Activated CD8-positive, alpha-beta memory T cell treated with anti-CD3 and anti-CD28 coated beads, Interleukin-2, amount 50 U/mL, for 4 hours (primary cell): ENCODE measurements at regions not wholly inside any gene's neighbourhood (a gene's known extent, or its start where the extent isn't known, plus 50 kb on each side); places are given as distances from the start of the nearest gene placed in this dataset.

Experiments used
- DNase-seq: peaks from one replicate; pipeline ENCODE4 v3.0.0-alpha.2; 2020

DNA sequence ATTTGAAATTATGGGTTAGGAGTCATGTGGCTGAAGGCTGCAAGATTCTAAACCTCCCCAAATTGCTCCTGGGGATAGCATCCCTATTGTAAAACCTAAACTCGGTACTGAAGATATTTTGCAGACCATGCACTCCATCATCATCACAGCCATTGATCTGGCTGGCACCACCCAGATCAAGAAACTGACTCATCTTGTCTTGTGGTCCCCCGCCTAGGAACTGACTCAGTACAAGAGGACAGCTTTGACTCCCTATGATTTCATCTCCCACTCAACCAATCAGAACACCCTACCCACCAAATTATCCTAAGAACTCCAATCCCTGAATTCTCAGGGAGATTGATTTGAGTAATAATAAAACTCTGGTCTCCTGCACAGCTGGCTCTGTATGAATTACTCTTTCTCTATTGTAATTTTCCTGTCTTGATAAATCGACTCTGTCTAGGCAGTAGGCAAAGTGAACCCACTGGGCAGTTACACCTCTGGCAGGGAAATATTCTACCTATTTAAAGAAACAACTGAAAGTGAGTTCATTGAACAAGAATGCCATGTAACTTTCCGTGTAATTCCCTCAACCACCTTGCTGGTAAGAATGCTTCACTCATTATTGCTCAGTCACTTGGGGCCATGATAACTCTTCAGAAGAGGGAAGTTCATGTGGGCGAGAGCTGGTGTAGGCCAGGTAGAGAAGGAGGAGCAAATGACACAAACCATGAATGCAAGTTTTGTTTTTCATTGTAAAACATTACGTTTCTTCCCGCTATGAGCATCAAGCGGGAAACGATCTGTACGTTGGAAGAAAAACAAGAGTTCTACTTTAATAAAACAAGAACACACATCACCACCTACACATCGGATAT is 602.9 kb upstream of the ARID1B start:
- DNase-seq = no peak

DNA sequence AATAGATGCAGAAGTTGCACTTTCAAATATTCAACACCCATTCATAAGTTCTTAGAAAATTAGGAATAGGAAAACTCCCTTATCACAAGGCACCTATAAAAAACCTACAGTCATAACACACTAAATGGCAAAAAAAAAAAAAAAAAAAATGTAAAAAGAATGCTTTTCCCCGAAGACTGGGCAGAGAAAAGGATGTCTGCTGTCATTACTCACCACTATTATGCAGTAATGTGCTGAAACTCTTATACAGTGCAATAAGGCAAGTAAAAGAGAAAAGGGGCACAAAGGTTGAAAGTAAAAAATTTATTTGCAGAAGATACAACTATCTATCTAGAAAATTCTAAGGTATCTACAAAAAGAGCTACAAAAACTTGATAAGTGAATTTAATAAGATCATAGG is 607.8 kb upstream of the ARID1B start:
- no peak for DNase-seq

DNA sequence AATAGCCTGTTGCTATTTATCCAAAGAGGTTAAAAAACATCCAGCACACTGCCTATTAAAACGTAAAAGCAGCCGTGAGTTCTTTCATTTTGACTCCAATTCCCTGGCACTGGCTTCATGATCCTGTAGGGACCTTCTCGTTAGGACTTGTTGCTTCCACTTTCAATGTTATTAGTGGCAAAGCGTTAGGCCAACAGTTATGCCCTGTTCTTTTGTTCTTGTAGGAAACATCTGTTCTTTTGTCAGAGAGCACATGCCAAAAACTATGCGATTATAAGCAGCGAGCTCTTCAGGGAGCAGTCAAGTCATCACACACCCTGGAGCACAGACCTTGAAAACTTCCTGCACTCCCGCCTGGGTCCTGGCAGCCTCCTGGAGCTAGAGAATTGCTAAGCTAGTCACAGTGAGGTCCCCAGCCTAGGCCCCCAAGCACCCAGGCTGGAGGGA is 609.5 kb upstream of the ARID1B start:
- DNase-seq = no peak

DNA sequence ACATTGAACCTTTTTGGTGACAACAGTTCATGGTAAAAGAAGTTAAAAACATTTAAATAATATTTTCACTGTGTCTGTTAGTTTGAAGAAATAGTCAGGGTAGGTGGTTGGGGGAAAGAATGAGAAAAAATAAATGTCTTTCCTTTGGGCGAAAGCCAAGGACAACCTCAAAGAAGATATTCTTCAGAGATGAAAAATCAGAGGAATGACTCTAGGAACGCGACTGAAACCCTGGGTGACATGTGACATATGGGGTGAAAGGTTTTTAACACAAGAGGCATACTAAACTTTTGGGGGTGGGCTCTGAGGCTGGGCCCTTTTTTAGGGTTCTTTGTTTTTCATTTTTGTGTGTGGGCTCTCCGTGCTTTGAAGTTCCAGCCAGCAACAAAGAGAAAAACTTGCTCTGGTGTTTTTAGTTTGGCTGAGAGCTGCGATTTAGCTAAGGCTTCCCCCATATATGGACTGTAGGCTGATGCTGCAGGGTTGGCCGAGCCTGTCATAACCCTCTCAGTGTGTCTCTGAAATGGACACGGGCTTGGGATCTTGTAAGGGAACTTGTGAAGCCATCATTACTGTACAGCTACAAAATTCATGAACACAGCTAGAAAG is 610.1 kb upstream of the ARID1B start:
- DNase-seq = no peak

DNA sequence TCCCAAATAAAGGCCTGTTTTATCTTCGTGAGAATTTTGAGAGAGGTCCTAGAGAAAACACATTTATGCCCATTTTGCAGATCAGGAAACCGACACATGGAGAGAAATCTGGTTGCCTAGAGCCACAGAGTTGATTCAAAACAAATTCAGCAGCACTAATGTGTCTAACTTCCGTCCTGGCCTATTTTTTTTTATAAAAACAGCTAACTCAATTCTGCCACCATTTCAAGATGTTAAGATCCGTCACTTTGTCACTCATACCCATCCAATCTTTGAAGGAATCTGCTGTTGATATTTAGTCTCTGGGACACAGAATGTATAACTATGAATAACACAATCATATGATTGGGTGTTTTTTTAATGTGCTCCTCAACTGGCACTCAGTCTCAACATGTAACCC is 611.1 kb upstream of the ARID1B start:
- DNase-seq = no peak

DNA sequence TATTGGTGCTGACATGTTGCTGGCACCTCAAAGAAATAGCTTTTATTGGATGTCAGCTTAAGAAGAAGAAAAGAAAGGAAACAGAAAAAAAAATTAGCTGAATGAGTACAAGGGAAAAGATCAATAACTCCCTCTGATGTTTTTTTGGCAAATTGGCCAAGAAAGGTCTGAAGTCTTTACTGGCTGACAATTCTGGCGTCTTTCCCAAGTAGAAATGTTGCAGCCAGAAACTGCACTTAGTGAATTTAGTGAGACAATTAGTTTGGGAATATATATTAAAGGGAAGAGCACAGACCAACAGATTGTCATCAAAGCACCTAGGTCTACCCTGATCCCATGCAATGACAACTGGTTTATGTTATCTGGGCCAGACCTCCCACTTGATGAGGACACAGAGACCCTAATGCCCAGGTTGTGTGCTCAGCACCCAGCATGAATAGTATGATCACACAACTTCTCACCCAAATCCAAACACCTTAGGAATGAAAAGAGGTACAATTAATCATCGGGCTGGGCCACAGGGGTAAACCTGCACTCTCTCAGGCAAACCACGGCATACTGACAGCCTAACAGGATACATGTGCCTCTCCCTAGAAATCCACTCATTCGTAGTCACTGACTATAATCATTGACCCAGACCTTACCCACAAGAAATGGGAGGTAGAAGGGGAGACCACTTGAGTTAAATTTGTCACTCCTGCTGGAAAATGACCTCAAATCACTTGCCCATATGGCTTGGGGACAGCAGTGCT is 612.3 kb upstream of the ARID1B start:
- no peak for DNase-seq

DNA sequence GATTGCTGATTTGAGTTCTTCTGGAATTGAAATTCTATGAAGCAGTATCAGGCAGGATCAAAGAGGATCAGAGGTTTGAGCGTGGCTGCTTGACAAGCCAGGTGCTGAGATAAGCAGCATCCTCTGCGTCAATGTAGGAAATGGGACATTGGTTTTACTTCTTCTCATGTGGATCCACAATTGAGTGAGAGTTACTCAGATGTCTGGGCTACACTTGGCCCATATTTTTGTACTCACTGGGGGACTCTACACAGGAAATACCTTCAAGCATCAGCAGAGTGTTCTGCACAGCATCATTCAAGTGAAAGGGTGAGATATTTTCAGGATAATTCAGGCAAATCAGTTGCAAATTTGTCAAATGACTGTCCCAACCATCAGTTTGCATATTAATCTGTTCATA is 613.9 kb upstream of the ARID1B start:
- no peak for DNase-seq

DNA sequence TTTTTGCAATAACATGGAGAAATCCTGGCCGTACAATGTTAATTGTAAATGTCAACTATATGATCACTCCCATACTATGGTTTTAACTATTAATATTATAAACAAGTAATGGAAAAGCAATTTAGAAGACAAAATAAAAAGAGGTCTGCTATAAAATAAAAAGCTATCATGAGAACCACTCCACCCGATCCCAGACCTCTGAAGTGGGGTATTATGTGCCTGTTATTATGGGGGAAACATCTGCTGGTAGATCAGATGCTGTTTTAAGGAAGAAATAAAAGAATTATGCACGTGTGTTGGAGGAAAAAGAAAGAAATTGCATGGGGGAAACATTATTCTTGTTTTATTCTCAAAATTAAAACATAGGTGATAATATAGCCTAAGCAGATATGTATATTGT is 615.7 kb upstream of the ARID1B start:
- no peak for DNase-seq

DNA sequence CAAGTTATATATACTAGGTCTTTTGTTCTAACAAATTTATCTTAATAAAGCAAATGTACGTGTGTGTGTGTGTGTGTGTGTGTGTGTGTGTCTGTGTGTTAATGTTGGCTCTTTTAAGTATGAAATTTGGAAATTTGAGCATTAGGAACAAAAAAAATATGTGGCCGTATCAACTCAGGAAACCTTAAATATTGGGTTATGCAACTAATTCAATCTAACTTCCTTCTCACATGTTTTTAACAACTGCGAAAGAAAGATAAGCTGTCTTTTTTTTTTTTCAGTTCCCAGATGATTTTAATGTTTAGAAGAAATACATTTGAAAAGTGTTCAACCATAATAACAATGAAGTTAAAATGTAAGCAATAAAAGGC is 616.4 kb upstream of the ARID1B start:
- DNase-seq = no peak

DNA sequence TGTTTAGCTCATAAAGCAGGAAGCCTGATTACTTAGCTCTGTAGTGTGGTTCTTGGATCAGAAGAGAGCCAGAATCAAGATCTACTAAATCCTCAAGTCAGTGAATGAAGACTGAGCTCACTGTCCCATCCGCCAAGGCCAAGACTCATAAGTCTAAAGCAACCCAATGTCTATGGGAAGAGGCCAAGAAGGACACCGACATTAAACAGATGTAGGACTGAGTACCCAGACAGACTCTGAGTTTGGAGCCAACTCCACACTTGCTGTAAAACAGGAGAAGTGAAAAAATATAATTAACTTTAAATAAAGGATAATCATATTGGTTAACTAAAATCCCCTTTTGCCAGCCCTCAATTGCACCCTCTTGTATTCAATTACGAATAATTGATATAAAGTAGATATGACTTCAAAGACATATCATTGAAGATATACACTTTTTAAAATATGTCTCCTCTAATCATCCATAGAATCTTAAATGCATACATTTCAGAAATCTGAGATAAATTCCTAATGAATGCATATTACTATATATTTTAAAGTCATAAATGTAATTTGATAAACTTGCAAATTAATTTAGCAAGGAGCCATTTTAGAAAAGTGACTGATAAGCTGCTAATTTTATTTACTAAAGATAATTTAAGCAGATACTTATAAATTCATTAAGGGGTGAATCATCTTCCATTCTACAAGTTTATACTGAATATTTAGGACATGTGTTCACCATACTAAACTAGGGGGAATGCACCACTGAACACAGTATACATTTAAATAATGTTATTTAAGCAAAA is 617.0 kb upstream of the ARID1B start:
- no peak for DNase-seq

DNA sequence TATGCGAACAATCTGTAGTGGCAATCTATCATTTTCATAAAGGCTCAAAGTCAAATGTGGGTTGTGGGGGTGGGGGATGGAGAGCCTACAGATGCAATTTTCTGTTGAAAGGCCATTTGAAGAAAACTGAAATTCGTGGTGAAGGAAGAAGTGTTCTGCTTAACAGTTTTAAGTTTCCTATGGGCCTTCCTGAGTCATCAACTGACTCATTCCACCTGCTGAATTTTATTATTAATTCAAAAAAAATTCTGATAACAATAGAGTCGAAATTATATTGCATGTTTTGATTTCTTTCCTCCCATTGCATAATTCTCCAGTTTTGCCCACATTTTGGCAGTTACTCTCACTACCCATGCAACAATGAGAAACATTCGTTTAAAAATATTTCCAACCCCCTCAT is 622.3 kb upstream of the ARID1B start:
- DNase-seq = no peak

DNA sequence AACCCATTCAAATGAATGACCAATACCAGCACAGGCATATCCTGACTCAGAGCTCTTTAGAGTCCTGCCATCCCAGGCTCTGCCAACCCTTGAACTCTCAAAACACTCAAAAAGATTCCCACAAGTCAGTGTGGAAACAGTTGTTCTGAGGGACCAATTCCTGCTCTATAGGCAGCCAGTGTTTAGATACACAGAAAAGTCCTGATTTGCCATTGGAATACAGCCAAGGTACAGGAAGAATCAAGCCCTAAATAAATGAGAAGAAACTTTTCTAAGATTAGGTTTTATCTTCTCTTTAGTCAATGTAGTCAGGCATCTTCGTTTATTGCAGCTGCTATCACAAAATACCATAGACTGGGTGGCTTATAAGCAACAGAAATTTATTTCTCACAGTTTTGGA is 626.8 kb upstream of the ARID1B start:
- no peak for DNase-seq

DNA sequence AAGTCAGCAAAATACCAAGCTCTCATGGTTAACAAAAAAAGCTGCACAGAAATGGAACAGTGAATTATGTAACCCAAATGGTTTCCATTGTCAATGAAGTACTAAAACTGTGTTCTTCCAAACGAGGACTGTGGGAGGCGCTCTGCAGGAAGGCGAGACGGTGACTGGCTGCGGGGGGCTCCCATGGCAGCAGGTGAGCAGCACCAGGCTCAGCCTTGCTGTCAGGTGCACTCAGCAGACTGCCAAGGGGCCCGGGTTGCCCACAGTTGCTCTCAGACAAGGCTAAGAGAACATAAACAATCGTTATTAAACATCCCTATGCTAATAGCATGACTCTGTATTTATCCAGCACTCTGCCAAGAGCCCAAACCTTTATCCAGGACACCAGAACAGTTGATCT is 630.3 kb upstream of the ARID1B start:
- DNase-seq = no peak

DNA sequence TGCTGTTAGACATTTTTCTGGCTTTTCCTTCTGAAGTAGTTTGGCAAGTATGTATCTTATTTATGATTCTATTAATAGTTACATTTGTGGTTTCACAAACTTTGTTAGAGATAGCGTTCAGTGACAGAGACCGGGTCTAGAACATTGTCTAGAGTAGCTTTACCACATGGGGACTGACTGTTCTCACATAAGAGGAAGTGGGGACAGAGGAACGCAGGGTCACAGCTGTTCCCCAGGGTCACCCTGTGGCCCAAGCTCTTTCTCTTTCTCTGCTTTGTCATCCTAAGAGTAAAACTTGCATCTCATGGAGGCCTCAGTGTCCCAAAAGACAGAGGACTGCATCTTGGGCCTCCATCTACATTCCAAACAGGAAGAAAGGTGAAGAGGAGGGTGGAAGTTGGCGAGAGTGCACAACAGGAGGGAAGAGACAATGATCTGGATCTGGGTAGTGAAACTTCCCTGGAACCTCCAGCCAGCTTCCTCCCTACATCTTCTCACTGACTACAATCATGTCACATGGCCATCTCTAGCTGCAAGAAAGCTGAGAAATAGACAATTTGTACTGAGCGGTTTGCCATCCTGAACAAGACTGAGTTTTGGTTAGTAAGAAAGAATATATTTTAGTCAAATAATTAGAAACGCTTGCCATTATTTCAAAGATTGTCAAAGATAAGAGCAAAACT is 645.8 kb upstream of the ARID1B start:
- DNase-seq = no peak

DNA sequence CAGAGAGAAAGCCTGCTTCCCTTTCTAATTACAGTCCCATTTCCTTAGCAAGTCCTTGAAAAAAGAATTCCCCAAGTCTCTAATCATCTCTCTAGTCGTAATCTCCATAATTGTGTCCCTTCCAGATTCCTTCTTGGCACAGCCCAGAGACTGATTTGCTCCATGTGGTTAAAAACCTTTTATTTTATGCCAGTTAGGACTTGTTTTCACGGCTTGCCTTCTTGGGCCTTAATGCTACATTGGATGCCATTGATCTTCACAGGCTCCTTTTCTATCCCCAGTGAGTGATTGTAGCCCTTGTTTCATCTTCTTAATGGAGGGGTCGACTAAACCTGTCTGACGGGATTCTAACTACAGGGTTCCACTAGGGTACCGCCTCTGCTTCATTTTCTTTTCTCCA is 650.6 kb upstream of the ARID1B start:
- DNase-seq = no peak

DNA sequence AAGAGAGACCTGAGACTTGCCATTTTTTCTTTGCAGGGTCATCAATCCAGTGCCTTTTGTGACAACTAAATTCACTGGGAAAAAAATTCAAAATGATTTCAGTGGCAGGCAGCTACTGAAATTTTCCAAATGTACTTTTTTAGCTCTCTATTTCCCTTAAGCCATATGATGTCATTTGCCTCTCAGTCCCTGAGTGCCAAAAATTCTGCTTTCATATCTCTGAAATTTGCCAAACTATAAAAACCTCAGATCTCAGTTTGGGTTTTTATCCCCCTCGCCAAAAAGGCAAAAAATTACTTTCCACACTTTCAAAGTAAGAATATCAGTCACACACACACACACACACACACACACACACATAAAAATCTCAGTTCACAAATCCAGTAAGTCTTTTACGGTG is 651.3 kb upstream of the ARID1B start:
- DNase-seq = no peak

DNA sequence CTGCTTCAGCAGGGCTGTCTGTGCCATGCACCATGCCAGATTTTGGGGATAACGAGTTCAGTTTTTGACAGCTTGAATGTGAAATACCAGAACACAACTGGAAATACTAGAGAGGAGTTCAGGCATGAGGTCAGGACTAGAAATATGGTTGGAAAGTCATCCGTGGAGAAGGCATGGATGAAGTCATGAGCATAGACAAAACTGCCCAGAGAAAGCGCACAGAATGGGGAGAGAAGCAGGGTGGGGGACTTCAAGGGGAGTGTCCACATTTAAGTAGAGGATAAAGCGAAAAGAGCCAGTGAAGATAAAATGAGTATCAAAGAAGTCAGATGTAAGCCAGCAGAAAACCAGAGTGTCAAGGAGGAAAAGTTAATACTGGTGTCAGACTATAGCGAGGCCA is 653.4 kb upstream of the ARID1B start:
- no peak for DNase-seq

DNA sequence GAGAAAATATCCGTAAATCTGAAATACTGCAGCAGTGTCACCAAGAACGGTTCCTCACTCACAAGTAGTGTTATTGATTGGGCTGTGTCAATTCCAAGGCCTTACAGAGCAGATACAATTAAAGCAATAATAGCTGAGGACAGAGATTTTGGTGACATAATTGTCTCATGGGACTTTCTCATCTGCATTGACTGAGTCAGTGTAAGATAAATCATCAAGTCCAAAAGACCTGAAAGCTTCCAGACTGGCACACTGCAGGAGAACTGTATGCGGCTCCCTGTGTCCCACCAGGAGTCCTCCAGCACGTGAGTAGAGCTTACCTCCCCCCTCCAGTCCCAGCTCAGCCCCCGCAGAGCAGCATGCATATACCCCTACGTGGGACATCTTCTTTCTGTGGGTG is 655.2 kb upstream of the ARID1B start:
- no peak for DNase-seq

DNA sequence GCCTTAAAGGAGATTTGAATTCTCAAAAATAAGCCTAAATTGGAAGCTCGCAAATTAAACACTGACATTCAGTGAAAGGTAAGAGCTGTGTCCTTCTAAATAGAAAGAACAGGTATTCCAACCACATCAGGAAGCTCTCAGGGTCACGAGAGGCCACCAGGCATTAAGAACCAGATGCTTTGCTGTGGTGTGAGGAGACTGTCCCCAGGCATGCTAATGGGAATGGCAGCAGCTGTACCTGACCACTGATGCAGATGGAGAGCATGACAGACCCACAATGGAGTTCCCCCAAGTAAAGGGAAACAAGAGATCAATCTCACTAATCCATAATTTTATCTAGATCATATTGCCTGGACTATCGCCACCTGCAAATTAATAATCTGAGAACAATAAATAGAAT is 658.9 kb upstream of the NOX3 start:
- DNase-seq = no peak

DNA sequence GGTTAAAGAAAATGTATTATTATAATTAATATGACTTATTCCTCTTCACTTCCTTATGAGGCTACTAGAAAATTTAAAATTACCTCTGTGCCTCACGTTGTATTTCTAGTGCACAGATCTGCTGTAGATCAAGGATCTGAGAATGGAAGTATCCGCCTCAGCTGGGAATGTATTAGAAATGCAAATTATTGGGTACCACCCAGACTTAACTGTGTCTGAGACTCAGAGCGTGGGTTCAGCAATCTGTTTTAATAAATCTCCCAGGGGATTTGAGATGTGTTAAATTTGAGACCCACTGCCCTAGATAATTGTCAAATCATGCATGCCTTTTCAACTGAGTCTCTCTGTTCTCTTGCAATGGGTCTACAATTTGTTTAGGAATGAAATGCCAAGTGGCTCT is 658.0 kb upstream of the NOX3 start:
- DNase-seq = no peak

DNA sequence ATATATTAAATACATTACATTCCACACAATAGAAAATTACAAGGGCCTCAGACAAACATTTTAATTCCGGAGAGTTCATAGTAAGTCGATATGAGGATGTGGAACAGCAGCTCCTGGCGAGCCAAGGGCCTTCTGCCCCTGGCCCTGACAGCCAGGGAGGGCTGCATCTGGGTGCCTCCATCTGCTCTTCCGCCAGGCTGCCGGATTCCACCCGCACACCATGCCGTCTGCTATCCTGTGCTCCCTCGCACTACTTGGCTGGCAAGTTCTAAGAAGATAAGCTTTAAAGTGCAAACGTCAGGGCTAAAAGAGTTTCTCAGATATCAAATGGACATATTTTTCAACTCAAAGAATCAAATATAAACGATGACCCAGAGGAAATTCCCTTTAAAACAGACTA is 656.3 kb upstream of the NOX3 start:
- no peak for DNase-seq

DNA sequence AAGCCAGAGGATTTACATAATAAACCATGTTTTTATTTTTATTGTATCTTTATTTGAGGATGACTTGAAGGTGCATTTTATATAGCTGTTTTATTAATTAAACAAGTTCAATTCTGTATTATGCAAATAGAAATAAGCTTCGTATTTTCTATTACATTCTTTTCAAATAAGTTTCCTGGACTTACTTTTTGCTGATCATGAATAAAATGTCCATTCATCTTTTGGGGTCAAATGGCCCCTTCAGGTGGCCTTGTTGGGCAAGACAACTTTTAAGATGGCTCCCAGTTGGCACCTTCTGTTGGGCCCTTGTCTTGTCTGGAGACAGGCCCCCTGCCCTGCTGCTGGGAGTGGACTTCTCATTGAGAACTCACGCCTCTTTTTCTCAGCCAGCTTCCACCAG is 654.6 kb upstream of the NOX3 start:
- no peak for DNase-seq

DNA sequence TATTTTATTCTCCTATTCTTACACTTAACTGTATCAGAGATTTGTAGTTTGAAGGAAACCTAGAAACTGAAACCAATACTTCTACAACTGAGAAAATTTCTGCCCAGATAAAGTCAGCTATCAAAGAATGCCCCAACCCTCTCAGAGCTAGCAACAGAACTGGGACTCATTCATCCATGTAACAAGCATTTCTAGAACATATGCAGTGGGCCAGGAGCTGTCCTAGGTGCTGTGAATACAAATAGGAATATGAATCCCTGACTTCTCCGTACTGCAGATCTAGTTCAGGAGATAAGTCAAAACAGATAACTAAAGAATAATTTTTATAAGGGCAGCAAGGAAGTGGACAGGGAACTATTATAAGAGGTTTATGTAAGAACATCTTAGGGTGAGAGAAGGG is 654.1 kb upstream of the NOX3 start:
- no peak for DNase-seq
